BLaER1 (cell line): ENCODE measurements at regions not wholly inside any gene's neighbourhood (a gene's known extent, or its start where the extent isn't known, plus 50 kb on each side); places are given as distances from the start of the nearest gene placed in this dataset.
"Not testable (repeated sequence)": the region's sequence is repeated elsewhere in the genome, so short reads cannot be mapped to it uniquely, and the experiment has no call there.

Experiments used
- H3K27ac ChIP-seq: shearing (Covaris generic); formaldehyde crosslinking; 2 replicates; pipeline ENCODE4 v1.8.1; 2022
- H3K27me3 ChIP-seq: shearing (Covaris generic); formaldehyde crosslinking; 2 replicates; pipeline ENCODE4 v1.8.1; 2022
- H3K36me3 ChIP-seq: shearing (Covaris generic); formaldehyde crosslinking; 2 replicates; pipeline ENCODE4 v1.8.1; 2022
- H3K4me1 ChIP-seq: shearing (Covaris generic); formaldehyde crosslinking; 2 replicates; pipeline ENCODE4 v1.8.1; 2022
- H3K4me2 ChIP-seq: shearing (Covaris generic); formaldehyde crosslinking; 2 replicates; pipeline ENCODE4 v1.8.1; 2022
- H3K4me3 ChIP-seq: shearing (Covaris generic); formaldehyde crosslinking; 2 replicates; pipeline ENCODE4 v1.8.1; 2022
- H3K9ac ChIP-seq: shearing (Covaris generic); formaldehyde crosslinking; 2 replicates; pipeline ENCODE4 v1.8.1; 2022
- H3K9me3 ChIP-seq: shearing (Covaris generic); formaldehyde crosslinking; 2 replicates; pipeline ENCODE4 v1.8.1; 2022
- H4K20me1 ChIP-seq: shearing (Covaris generic); formaldehyde crosslinking; 2 replicates; pipeline ENCODE4 v1.8.1; 2022
- Cebpa-rat ChIP-seq: shearing (Covaris generic); IDR thresholded peaks from 2 replicates; pipeline ENCODE4 v1.8.1; 2022

DNA sequence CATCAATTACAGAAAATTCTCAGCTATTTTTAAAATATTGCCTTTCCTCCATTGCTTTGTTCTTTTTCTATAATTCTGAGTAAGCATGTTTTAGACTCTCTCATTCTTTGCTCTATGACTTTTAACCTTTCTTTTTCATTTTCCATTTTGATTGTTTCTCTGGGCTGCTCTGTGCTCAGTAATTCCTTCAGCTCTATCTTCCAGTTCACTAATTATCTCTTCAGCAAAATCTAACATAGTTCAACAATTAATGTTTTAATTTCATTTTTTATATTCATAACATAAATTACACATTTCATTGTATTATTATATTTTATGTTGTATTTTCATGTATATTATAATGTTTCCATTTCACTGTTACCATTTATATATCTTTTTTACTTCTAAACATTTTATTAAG is 198.8 kb upstream of the NOX3 start:
- Histone ChIP-seq H4K20me1 (no peaks in the 10 kb centered on the region), H3K4me3 (no peak overlapping the region)

DNA sequence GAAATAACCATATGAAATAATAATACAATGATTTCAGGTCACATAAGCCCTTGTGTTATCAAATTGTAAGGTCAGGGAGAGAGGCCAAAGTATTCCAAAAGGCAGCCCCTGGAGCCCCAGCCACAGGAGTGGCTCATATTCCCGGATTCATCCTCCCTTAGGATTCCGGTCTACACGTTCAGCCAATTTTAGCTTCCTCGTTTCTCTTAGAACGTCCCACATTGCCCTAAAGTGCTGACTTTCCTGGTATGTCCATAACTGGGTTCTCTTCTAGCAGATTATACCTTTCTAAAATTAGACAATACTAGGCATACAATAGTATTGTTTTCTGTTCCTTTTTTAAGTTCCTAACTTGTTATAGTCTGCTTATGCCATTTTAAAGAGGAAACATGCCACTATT is 192.7 kb upstream of the NOX3 start:
- H3K4me3 ChIP-seq, result no peak overlapping the region
- TF ChIP-seq Cebpa-rat, result no peak
- H3K27me3 ChIP-seq, result no peaks in the 10 kb centered on the region
- peaks cover 5% of the 10 kb centered on the region; the same call in 1 of the 2 replicates for H3K4me1 ChIP-seq
- no peak overlapping the region for H3K27ac ChIP-seq
- no peak overlapping the region for H3K9ac ChIP-seq
- H3K36me3 ChIP-seq, result no peaks in the 10 kb centered on the region
- H4K20me1 ChIP-seq, result no peaks in the 10 kb centered on the region
- no peak overlapping the region for H3K4me2 ChIP-seq
- 0 out of 2 replicates have a peak, but pooled peaks cover under 1% of the 10 kb centered on the region for H3K9me3 ChIP-seq

More for the DNA sequence above, 198.8 kb upstream of the NOX3 start:
- no peak for TF ChIP-seq Cebpa-rat
- no peaks in the 10 kb centered on the region for H3K27me3 ChIP-seq
- no peak overlapping the region for H3K27ac ChIP-seq
- no peaks in the 10 kb centered on the region for H3K36me3 ChIP-seq
- H3K4me1 ChIP-seq, result no peaks in the 10 kb centered on the region
- 0 out of 2 replicates have a peak, but pooled peaks cover 2% of the 10 kb centered on the region for H3K9me3 ChIP-seq
- H3K9ac ChIP-seq, result no peak overlapping the region
- H3K4me2 ChIP-seq, result no peak overlapping the region

DNA sequence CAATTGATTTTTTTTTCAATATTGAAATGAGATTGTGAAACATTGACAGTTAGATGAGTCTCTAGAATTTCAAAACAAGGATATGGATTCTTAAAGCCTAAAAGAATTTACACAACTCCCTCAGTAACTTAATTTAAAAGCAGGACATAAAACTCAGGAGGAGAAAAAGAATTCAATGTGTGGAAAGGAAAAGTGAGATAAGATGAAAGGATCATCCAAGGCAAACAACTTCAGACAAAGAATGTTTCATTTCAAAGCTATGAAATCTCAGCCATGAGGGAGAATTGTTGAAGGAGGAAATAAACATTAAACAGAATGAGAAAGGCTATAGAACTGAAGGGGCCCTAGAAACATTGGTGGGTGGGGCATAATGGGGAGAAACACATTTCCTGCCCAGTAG is 191.7 kb upstream of the NOX3 start:
- Histone ChIP-seq H3K9me3 (peaks cover 10% of the 10 kb centered on the region; the same call in 1 of the 2 replicates), H3K4me1 (peaks cover 5% of the 10 kb centered on the region; the same call in 1 of the 2 replicates), H3K4me2 (no peak overlapping the region), H4K20me1 (no peaks in the 10 kb centered on the region), H3K27me3 (no peaks in the 10 kb centered on the region), H3K4me3 (no peak overlapping the region), H3K9ac (no peak overlapping the region), H3K36me3 (no peaks in the 10 kb centered on the region), H3K27ac (no peak overlapping the region)
- TF ChIP-seq Cebpa-rat, result no peak

DNA sequence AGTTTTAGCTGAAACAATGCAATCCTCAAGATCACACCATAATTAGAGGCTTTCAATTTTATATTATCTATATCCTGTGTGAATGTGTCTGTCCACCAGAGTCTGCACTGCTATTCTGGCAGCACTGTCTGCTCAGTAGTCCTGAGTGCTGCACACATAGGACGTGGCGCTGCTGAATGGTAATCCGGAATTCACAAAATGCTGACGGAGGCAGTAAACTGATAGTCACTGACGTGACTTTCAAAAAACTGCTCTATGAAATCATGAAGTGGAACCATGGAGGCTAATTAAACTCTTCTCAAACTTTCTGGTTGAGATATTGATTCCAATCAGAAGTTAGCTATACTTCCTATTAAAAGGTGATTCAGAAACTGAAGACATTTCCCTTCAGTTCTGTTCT is 190.8 kb upstream of the NOX3 start:
- Histone ChIP-seq H3K27me3 (no peaks in the 10 kb centered on the region), H3K4me2 (no peak overlapping the region), H3K9ac (no peak overlapping the region), H3K27ac (no peak overlapping the region), H3K9me3 (peaks cover 19% of the 10 kb centered on the region; the same call in 1 of the 2 replicates), H3K4me1 (peaks cover 5% of the 10 kb centered on the region; the same call in 1 of the 2 replicates), H4K20me1 (no peaks in the 10 kb centered on the region), H3K36me3 (no peaks in the 10 kb centered on the region), H3K4me3 (no peak overlapping the region)
- TF ChIP-seq Cebpa-rat, result no peak

DNA sequence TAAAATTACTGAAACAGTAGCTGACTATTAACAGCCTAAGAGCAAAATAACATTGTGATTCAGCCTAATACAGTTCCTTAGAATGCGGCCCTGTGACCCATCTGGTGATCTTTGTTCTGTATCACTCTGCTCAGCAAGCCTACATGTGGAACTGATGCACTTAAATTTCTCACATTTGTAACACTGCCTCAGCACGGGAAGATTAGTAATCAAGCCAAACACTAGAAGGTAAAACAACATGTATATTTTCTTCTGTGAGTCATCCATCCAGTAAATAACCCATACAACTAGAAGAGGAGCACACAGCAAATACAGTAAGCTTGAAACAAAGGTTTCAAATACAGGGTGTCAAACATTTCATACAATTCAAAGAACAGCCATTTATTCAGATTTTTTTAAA is 189.7 kb upstream of the NOX3 start:
- Histone ChIP-seq H3K9me3 (peaks cover 19% of the 10 kb centered on the region; the same call in 1 of the 2 replicates), H3K9ac (no peak overlapping the region), H3K27me3 (no peaks in the 10 kb centered on the region), H3K4me2 (no peak overlapping the region), H3K4me3 (no peak overlapping the region), H3K36me3 (no peaks in the 10 kb centered on the region), H4K20me1 (no peaks in the 10 kb centered on the region), H3K4me1 (peaks cover 5% of the 10 kb centered on the region; the same call in 1 of the 2 replicates), H3K27ac (no peak overlapping the region)
- TF ChIP-seq Cebpa-rat, result no peak

DNA sequence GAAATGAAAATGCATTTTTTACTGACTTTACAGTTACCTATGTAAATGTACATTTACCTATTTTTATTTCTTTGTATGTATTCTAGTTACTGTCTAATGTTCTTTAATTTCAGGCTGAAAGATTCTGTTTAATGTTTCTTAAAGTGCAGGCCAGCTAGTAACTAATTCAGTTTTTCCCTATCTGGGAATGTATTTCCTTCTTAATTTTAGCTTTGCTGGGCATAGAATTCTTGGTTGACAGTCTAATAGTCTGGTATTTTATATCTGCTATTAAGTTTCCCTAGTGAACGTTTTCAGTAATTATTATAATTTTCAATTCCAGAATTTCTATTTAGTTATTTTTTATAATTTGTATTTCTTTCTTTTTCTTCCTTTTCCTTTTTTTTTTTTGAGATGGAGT is 186.0 kb upstream of the NOX3 start:
- Histone ChIP-seq H3K4me3 (no peak overlapping the region), H3K36me3 (no peaks in the 10 kb centered on the region), H3K4me2 (no peak overlapping the region), H3K4me1 (no peaks in the 10 kb centered on the region), H4K20me1 (no peaks in the 10 kb centered on the region), H3K9ac (no peak overlapping the region), H3K27me3 (no peaks in the 10 kb centered on the region), H3K27ac (no peak overlapping the region), H3K9me3 (peaks cover 19% of the 10 kb centered on the region; the same call in 1 of the 2 replicates)
- TF ChIP-seq Cebpa-rat, result no peak

DNA sequence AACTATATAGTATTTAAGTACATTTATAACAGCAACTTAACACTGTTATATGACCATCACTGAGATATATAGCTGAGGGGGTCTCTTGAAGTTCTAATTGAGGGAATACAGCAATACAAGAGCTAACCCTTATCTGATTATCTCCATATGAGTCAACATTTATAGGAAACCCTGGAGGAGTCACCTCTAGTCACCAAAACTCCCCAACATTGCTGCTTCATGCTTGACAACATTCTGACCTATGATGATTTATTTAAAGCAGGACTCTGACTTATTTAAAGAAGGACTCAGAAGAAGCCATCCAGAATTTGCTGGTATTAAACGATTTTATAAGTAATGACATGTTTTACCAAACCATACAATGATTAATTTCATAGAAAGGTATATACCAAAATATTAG is 182.6 kb upstream of the NOX3 start:
- Histone ChIP-seq H3K4me3 (no peak overlapping the region), H3K4me2 (no peak overlapping the region), H3K9ac (no peak overlapping the region), H3K27ac (no peak overlapping the region), H4K20me1 (no peaks in the 10 kb centered on the region), H3K9me3 (peaks cover 17% of the 10 kb centered on the region; the same call in 1 of the 2 replicates), H3K4me1 (no peaks in the 10 kb centered on the region), H3K36me3 (no peaks in the 10 kb centered on the region), H3K27me3 (no peaks in the 10 kb centered on the region)
- no peak for TF ChIP-seq Cebpa-rat

DNA sequence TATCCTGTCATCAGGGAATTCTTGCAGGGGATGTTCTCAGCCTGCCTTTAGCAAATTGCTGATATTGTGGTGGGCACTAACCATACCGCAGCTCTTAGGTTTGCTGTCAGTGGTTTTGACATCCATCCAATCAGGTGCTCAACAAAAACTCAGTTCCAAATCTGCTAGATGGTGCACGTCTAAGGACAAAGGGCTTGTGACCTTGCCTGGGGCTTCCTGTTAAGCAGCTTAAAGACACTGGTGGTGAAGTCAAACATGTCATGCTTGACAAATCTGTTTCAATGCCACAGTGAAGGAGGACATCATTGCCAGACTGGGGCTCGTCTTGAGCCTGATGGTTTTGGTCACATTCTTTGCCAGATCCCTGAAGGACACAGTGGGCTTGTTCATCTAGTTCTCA is 179.8 kb upstream of the NOX3 start:
- no peak overlapping the region for H3K27ac ChIP-seq
- no peak for TF ChIP-seq Cebpa-rat
- H3K36me3 ChIP-seq, result no peaks in the 10 kb centered on the region
- H3K4me3 ChIP-seq, result no peak overlapping the region
- no peak overlapping the region for H3K9ac ChIP-seq
- no peak overlapping the region for H3K4me2 ChIP-seq
- H3K9me3 ChIP-seq, result no peaks in the 10 kb centered on the region
- H3K4me1 ChIP-seq, result no peaks in the 10 kb centered on the region
- H3K27me3 ChIP-seq, result no peaks in the 10 kb centered on the region
- H4K20me1 ChIP-seq, result no peaks in the 10 kb centered on the region

DNA sequence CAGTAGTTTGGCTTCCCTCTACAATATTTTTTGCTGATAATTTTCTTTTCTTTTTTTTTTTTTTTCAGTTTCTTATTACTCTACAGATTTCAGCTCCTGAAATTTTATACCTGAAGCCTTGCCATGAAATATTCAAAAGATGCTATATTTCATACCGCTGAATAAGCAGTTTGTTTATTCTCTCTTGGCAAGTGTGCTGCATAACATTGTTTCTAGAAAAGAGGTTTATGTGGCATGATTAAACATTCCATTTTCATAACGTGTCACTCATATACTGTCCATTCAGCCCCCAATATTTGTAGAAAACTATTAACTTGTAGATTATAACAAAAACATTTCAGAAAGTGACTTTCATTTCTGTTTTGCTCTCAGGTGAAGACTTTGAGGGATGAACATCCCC is 174.4 kb upstream of the NOX3 start:
- no peak overlapping the region for H3K4me2 ChIP-seq
- H3K4me1 ChIP-seq, result no peaks in the 10 kb centered on the region
- H3K27ac ChIP-seq, result no peak overlapping the region
- no peak overlapping the region for H3K9ac ChIP-seq
- TF ChIP-seq Cebpa-rat, result no peak
- no peak overlapping the region for H3K4me3 ChIP-seq
- H3K9me3 ChIP-seq, result 0 out of 2 replicates have a peak, but pooled peaks cover 5% of the 10 kb centered on the region
- no peaks in the 10 kb centered on the region for H3K27me3 ChIP-seq
- no peaks in the 10 kb centered on the region for H4K20me1 ChIP-seq
- H3K36me3 ChIP-seq, result no peaks in the 10 kb centered on the region

DNA sequence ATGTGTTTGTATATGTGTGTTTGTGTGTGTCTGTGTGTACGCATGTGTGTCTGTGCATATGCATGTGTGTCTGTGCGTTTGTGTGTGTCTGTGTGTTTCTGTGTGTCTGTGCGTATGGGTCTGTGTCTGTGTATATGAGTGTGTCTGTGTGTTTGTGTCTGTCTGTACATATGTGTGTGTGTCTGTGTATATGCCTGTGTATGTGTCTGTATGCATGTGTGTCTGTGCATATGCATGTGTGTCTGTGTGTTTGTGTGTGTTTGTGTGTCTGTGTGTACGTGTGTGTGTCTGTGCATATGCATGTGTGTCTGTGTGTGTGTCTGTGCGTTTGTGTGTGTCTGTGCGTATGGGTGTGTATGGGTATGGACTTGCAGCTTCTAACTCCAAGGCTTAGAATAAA is 174.0 kb upstream of the NOX3 start:
- H4K20me1 ChIP-seq, result no peaks in the 10 kb centered on the region
- H3K4me3 ChIP-seq, result no peak overlapping the region
- 0 out of 2 replicates have a peak, but pooled peaks cover 5% of the 10 kb centered on the region for H3K9me3 ChIP-seq
- no peak overlapping the region for H3K27ac ChIP-seq
- no peak overlapping the region for H3K9ac ChIP-seq
- no peak for TF ChIP-seq Cebpa-rat
- no peaks in the 10 kb centered on the region for H3K27me3 ChIP-seq
- no peak overlapping the region for H3K4me2 ChIP-seq
- no peaks in the 10 kb centered on the region for H3K36me3 ChIP-seq
- no peaks in the 10 kb centered on the region for H3K4me1 ChIP-seq

DNA sequence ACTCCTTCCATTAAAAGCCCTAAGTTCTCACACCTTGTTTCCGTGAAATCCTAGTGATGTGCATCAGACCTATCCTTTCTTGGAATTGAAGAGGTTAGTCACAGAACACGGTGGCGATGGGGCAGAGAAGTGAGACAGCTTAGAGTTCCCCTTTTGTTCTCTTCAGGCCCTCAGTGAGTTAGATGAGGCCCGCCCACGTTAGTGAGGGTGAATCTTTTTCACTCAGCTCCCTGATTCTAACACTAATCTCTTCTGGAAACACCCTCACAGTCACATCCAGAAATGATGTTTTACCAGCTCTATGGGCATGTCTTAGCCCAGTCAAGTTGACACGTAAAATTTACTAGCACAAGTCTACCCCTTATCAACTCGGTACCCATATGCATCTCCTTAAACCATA is 172.7 kb upstream of the NOX3 start:
- Histone ChIP-seq H3K27ac (no peak overlapping the region), H4K20me1 (no peaks in the 10 kb centered on the region), H3K36me3 (no peaks in the 10 kb centered on the region), H3K4me1 (no peaks in the 10 kb centered on the region), H3K27me3 (no peaks in the 10 kb centered on the region), H3K4me3 (no peak overlapping the region), H3K9me3 (0 out of 2 replicates have a peak, but pooled peaks cover 5% of the 10 kb centered on the region), H3K4me2 (no peak overlapping the region), H3K9ac (no peak overlapping the region)
- no peak for TF ChIP-seq Cebpa-rat

DNA sequence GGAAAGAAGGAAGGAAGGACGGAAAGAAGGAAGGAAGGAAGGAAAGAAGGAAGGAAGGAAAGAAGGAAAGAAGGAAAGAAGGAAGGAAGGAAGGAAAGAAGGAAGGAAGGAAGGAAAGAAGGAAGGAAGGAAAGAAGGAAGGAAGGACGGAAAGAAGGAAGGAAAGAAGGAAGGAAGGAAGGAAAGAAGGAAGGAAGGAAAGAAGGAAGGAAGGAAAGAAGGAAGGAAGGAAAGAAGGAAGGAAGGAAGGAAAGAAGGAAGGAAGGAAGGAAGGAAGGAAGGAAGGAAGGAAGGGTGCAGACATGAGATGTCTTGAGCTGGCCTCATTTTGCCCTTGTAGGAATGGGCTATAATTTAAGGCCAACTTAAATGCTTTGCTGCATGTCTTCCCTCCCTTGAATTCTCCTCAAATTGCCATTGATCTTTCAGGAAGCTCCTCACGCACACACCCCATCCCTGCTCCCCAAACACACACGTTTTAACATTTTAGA is 172.1 kb upstream of the NOX3 start:
- not testable (repeated sequence) for H3K4me3 ChIP-seq, H3K9ac ChIP-seq, H3K4me2 ChIP-seq, H3K36me3 ChIP-seq, H3K4me1 ChIP-seq, H3K9me3 ChIP-seq, H3K27me3 ChIP-seq, H4K20me1 ChIP-seq, H3K27ac ChIP-seq
